Cardiac septum (tissue), 1 donor: ENCODE measurements at regions not wholly inside any gene's neighbourhood (a gene's known extent, or its start where the extent isn't known, plus 50 kb on each side); places are given as distances from the start of the nearest gene placed in this dataset.

Experiments used
- DNase-seq: peaks from one replicate; pipeline ENCODE4 v3.0.0-alpha.2; 2020; ENCODE audit warnings: low spot score
- intact Hi-C: fragments of 100-400 bp; cut with DNase I; formaldehyde crosslinking; loops from one replicate; pipeline ENCODE4 v1.14.0; 2022
- donor health status: DM: no; HTN: no; CAD: no.

DNA sequence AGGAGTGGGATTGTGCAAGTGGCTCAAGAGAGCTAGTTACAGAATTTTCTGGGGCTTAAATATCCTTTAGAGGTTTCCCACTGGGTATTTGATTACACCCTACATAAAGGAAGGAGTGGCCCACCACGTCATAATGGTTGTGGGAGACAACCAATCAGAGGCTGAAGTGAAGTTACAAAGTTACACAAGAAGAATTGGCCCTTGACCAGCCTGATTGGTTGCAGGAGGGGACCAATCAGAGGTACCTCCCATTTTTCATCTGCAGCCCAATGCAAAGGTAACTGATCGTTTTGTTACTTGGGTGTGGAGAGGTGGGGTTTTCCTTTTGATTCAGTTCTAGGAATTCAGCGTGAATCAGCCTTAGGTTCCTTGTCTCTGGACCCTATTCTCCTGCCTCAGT is 430.5 kb upstream of the FAT3 start:
- DNase-seq, result no peak
- intact Hi-C loops, result no loop called here

DNA sequence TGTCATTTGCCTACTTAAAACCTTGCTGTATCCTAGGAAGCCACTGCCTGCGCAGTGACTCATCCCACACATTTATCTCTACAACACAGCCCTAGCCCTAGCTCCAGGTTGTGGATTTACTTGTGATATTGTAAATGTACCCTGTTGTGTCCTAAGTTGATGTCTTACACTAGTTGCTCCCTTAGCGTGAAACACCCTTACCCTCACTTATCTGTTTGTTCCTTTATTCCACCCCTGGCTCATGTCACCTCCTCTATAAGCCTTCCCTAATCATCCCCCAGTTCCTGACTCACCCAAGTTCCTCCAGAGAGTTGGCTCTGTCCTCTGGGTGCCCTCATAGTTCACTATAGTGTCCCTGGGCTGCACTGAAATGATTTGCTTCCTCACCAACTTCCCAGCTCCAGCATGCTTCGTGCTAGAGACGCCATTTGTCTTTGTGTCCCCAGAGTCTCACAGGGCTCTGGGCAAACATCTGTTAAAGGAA is 431.8 kb upstream of the FAT3 start:
- intact Hi-C loops, result no loop called here
- DNase-seq, result no peak

DNA sequence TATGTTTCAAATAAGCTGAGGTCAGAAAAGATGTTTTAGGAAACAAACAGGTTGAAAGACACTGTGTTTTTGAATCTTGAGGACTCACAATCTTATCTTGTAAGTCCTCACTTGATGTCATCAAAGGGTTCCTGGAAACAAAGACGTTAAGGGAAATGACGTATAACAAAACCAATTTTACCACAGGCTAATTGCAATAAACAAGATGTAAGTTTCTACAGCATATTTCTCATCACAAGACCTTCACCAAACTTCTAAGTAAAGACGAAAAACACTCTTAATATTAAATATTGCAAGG is 433.5 kb upstream of the FAT3 start:
- intact Hi-C loops, result no loop called here
- no peak for DNase-seq

DNA sequence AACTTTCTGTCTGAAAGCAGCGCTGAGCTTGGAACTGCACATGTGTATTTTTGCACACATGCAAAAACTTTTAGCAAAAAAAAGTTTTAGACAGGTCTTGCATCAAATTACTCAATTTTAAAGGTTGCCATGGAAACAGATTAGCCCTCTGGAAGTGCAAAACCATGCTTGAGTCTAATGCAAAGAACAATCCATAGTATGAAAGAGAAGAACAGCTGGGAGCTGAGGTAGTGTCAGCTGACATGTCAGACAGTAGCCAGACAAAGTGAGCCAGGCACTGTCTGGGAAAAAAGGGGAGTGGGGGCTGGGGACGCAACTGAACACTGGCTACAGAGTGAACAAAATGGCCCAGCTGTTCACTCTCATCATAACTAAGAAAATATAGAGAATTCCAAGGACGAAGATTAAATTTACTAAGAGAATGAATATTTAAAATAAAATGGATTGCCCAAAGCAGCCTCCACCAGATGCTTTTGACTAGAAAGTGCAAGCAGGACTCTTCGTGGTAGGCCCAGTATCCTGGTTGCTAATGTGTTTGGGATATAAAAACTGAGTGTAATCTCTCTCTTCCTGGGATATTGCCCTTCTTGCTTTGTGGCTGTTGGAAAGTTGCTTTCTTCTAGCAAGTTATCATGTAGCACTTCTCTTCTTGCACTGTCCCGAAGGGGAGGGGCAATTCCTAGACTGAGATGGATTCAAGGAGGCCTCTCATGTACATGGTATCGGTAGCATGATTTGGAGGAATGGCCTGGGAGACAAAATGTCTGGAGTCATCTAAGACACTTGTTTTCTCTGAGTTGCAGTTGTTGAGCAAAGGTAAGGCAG is 434.1 kb upstream of the FAT3 start:
- intact Hi-C loops, result no loop called here
- no peak for DNase-seq

DNA sequence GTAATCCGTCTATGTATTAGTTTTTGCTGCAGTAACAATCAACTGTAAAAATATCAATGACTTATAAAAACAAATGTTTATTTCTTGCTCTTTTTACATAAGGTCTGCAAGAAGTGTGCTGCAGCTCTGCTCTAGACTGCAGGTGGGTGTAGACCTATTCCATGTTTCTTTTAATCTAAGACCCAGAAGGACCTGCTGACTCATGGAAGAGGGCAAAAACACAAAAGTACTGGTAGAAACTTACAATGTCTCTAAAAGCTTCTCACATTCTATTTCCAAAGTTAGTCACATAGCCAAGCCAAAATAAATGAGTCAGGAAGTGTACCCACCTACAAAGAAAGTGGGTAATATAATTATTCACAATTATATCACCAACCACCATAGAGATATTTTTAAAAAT is 435.9 kb upstream of the FAT3 start:
- DNase-seq, result no peak
- intact Hi-C loops, result no loop called here

DNA sequence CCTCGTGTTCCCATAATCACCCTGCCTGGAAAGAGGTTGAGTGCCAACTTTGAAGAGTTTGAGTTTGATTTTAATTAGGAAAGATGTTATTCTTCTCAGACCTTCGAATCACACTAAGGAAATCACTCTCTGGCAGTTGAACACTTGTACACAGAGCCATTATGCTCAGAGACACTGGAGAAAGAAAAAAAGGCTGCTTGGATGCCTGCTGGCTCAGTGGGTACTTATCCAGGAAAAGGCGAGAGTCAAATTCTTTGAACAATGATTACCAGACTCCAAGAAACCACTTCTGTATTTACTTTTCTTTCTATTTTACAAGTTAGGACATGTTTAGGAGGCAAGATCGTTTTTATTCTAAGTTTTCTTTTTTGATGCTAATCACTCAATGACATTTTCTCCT is 438.5 kb upstream of the FAT3 start:
- intact Hi-C loops, result no loop called here
- no peak for DNase-seq

DNA sequence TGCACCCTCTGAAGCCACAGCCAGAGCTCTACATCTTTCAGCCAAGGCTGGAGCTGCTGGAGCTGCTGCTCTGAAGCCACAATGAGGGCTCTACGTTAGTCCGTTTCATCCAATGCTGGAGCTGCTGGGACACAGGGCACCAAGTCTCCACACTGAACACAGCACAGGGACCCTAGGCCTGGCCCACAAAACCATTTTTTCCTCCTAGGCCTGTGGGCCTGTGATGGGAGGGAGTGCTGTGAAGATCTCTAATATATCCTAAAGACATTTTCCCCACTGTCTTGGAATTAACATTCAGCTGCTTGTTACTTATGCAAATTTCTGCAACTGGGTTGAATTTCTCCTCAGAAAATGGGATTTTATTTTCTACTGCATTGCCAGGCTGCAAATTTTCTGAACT is 441.4 kb upstream of the FAT3 start:
- no peak for DNase-seq
- intact Hi-C loops, result no loop called here

DNA sequence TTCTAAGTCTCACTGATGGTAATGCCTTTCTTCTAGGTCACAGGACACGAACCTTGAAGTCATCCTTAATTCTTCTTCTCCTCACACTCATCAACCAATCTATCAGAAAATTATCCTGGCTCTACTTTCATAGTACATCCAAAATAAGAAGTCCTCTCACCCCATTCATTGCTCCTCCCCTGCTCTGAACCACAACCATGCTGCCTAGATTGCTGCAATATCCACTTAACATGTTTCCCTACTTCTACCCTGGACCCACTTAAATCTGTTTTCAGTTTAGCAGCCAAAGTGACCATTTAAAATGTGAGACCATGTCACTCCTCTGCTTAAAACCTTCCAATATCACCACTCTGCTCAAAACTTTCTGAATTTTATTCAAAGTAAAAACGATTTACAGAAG is 445.9 kb upstream of the FAT3 start:
- intact Hi-C loops, result no loop called here
- DNase-seq, result no peak

DNA sequence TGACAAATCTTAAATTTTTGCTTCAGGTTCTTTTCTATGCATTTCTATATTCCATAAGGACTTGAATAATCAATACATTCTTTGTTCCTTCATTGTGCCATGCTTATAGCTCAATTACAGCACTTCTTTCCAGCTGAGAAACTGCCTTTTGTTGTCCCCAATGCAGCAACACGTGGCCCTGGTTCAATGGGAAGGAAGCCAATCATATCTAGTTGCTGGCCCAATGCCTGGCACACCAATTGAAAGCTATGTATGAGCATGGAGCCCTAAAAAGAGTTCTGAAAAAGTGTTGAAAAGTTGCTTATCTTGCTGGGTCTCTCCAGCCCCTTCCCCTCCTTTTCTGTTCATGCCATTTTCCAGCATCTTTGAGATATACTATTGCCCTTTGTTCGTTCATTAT is 448.0 kb upstream of the FAT3 start:
- no peak for DNase-seq
- intact Hi-C loops, result no loop called here

DNA sequence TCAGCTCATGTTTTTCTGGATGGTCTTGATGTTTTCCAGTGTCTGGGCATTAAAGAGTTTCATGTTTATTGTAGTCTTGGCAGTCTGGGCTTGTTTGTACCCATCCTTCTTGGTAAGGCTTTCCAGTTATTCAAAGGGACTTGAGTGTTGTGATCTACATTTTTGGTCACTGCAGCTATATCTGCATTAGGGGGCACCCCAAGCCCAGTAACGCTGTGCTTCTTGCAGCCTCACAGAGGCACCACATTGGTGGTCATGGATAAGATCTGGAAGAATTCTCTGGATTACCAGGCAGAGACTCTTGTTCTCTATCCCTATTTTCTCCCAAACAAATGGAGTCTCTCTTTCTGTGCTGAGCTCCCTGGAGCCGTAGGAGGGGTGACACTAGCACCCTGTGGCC is 451.5 kb upstream of the FAT3 start:
- intact Hi-C loops, result no loop called here

DNA sequence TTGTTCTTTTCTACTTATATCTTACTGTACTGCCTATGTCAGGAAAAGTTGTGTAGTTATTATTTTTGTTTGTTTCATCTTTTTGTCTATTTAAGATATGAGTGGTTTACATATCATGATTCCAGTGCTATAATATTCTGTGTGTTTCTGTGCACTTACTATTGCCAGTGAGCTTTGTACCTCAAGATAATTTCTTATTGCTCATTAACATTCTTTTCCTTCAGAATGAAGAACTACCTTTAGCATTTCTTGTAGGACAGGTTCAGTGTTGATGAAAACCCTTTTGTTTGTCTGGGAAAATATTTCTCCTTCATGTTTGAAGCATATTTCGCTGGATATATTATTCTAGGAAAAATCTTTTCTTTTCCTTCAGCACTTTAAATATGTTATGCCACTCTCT is 452.7 kb upstream of the FAT3 start:
- no peak for DNase-seq
- intact Hi-C loops, result no loop called here

More for the DNA sequence above, 451.5 kb upstream of the FAT3 start:
- no peak for DNase-seq

DNA sequence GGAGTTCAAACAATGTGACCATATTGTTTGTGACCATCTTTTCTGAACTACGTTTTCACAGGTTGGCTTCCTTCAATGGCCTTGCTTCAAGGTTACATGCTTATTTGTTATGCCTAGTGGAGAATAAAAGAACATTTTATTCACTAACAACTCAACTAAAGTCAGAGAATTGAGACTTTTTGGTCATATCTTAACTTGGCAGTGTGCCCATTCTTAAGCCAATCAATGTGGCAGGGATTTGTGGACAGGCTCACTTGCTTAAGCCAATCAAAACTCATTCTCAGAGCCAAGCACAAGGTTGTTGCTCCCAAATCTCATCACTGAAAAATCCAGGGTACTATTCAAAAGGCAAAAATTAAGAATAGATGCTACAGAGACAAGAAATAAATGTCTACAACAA is 455.8 kb upstream of the FAT3 start:
- intact Hi-C loops, result no loop called here
- no peak for DNase-seq

DNA sequence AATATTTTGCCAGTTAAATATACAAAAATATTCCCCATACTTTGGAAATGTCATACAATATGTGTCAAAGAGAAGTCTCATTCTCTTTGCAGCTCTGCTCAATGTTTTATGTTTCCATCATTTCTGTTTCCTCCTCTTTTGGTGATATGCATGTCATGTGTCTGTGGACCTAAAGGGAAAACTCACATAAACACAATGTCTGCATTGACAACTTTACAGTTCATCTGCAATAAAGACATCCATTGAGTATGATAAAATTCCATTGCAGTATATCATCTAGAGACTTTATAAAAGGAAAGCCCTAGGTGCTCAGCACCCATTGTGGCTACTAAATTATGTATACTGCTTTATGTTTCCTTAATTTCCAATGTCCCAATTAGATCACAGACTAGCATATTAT is 461.3 kb upstream of the FAT3 start:
- intact Hi-C loops, result no loop called here

DNA sequence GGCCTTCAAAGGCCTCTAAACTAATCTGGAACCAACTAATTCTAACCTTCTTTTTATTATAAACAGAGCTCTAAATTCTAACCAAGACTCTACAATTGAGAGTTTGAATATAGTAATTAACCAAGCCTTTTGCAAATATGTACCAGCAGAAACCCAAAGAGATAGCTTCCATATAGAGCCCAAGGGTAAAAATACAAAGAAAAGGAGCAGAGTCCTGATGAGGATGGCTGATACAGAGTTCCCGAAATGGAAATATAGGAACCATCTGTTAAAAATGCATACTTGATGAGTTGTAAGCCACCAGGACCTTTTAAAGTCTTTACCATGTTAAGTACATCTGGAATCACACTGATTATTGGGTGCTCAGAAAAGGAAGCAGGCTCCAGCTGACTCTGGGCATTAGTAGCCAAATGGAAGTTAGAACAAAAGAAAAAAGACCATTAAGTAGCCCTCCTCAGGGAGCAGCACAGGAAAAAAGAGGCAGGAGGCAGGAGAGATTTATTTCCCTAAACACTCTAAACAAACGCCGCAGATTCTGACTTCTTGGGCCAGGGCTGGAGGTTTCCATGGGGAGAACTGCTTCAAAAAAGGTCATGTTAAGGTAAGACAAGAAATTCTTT is 463.1 kb upstream of the FAT3 start:
- no peak for DNase-seq
- intact Hi-C loops, result no loop called here

More for the DNA sequence above, 461.3 kb upstream of the FAT3 start:
- DNase-seq, result no peak

DNA sequence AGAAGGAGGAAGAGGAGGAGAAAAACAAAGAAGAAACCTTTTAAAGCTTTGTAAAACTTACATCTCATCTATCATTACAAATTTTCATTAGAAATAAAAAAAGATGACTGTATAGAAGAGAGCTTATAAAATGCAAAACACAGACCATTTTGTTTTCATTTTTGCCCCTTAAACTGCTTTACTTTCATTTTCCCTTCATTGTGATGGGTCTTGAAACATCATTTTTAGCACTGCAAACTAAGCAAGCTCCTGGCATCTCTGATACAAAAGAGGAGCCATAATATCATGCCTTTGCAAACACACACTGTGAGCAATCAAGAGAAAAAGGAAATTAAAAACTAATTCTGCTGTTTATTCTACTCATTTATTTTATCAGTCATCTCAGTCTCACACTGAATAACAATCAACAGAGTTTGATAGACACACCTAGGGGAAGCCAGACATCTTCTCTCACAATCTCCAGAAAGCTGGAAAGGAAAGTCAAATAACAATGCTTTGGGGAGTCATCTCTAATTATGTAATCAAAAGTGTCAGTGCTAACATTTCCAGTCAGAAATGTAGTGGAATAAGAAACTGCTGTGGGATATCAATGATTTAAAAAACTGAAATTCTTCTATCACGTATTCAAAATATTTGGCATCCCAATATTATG is 467.7 kb upstream of the FAT3 start:
- intact Hi-C loops, result no loop called here
- no peak for DNase-seq

DNA sequence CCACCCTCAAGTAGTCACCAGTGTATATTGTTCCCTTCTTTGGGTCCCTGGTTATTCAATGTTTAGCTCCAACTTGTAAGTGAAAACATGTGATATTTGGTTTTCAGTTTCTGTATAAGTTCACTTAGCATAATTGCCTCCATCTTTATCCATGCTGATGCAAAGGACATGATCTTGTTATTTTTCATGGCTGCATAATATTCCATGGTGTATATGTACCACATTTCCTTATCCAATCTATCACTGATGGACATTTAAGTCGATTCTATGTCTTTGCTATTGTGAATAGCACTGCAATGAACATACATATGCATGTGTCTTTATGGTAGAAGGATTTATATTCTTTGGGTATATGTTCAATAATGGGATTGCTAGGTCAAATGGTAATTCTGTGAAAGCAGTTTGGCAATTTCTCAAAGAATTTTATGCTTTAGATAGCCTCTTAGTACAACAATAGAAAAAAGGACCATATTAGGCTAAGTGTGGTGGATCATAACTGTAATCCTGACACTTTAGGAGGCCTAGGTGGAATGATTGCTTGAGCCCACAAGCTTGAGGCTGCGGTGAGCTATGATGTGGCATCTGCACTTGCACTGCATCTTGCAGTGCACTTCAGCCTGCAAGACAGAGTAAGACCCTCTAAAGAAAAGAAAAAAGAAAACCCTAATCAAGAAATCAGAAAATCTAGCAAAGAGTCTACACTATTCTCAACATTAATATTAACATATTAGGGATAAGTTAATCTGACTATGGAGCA is 468.5 kb upstream of the FAT3 start:
- DNase-seq, result no peak
- intact Hi-C loops, result no loop called here

DNA sequence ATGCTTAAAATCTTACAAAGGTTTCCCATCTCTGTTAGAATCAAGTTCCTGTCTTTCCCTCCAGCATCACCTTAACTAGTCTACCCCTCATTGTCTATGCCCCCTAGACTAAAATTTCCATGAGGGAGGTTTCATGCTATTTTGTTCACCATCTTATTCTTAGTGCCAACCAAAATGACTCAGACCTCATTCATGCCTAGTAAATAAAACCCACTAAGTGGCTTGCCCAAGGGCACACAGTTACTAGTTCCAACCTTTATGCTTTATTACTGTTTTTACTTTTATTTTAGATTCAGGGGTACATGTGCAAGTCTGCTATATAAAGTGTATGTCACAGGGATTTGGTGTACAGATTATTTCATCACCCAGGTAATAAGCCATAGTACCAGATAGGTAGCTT is 469.1 kb upstream of the FAT3 start:
- no peak for DNase-seq
- intact Hi-C loops, result no loop called here

DNA sequence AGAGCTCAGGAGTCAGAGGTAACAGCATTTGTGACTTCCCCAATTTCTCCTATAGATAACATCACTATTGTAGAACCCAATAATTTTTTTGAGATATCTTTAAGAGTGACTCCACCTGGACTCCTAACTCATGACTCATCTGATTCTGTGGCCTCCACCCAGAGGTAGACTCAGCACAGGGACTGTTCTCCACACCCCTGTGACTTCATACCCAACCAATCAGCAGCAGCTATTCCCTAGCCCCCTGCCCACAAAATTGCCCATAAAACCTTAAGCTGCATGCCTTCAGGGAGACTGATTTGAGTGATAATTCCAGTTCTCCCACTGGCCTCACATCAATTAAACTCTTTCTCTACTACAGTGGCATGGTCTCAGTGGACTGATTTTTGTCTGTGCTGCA is 475.4 kb upstream of the FAT3 start:
- DNase-seq, result no peak
- intact Hi-C loops, result no loop called here

DNA sequence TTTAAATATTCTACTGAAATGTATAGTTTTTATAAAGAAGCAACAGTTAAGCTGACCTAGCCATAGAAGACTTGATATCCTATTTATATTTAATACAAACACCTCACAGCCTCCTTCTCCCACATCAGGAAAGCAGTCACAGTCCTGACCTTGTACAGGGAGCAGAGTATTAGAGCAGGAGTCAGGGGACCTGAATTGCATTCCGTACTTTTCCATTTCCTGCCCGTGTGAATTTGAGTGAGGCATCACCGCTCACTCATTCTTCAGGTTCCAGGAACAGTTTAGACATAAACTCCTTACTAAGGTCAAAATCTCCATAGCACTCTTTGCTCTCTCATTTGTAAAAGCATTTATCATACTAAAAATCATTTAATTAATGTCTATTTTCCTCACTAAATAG is 482.5 kb upstream of the FAT3 start:
- no peak for DNase-seq
- intact Hi-C loops, result no loop called here

DNA sequence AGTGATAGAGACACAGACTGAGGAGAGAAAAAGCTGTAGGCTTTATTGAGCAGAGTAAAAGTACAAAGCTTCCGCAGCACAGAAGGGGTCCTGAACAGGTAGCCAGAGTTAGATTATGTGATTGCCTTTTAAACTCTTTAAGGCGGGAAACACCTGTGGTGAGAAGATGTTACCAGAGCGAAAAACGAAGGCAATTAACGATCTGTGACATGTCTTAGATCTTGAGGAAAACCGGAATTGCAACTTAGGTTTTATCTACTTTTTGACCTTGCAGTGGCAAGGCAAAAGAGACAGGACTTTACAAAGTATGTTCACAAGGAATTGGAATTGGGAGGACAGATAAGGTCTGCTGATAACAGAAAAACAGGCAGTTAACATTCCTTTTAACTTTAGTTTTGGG is 493.6 kb upstream of the FAT3 start:
- no peak for DNase-seq
- intact Hi-C loops, result no loop called here
